Lung (tissue), 11 donors: ENCODE measurements at regions not wholly inside any gene's neighbourhood (a gene's known extent, or its start where the extent isn't known, plus 50 kb on each side); places are given as distances from the start of the nearest gene placed in this dataset.

Experiments used
- ATAC-seq: fragments of 200-7000 bp; cut with Tn5 transposase; one replicate; pipeline ENCODE4 v1.9.1; 2020; ENCODE audit warnings: moderate number of reproducible peaks; ENCODE audit not compliant: insufficient read depth, low FRiP score
- DNase-seq, 3 donors: peaks; one replicate each; pipeline ENCODE4 v3.0.0-alpha.2; 2013 to 2017
- H3K27ac ChIP-seq, 2 donors: one replicate each; pipeline ENCODE4 v1.5.1; 2013; ENCODE audit warnings: mild to moderate bottlenecking in 2 of 2, moderate library complexity in 2 of 2, control low read depth in 1 of 2, inconsistent platforms in 1 of 2, low read depth in 1 of 2, low read length in 1 of 2
- H3K27me3 ChIP-seq, 3 donors: one replicate each; pipeline ENCODE4 v1.5.1; 2013; ENCODE audit warnings: low read length in 2 of 3; ENCODE audit not compliant: control insufficient read depth in 3 of 3, insufficient read depth in 3 of 3
- H3K36me3 ChIP-seq, 4 donors: one replicate each; pipeline ENCODE4 v1.5.1; 2013; ENCODE audit warnings: low read length in 4 of 4, mild to moderate bottlenecking in 1 of 4, moderate library complexity in 1 of 4; ENCODE audit not compliant: control insufficient read depth in 4 of 4, insufficient read depth in 4 of 4
- H3K4me1 ChIP-seq, 5 donors: one replicate each; pipeline ENCODE4 v1.5.1; 2013; ENCODE audit warnings: low read length in 5 of 5, mild to moderate bottlenecking in 2 of 5, moderate library complexity in 1 of 5; ENCODE audit not compliant: control insufficient read depth in 5 of 5, insufficient read depth in 5 of 5
- H3K4me3 ChIP-seq: one replicate; pipeline ENCODE4 v1.5.1; 2013; ENCODE audit warnings: mild to moderate bottlenecking, control low read depth, moderate library complexity
- H3K9ac ChIP-seq, 2 donors: one replicate each; pipeline ENCODE4 v1.5.1; 2013; ENCODE audit warnings: low read length in 2 of 2, control low read depth in 1 of 2; ENCODE audit not compliant: insufficient read depth in 1 of 2
- H3K9me3 ChIP-seq, 4 donors: one replicate each; pipeline ENCODE4 v1.5.1; 2013; ENCODE audit warnings: low read length in 3 of 4, mild to moderate bottlenecking in 1 of 4, moderate library complexity in 1 of 4; ENCODE audit not compliant: control insufficient read depth in 4 of 4, insufficient read depth in 3 of 4
- WGBS, 2 donors: extraction: QIAGEN DNeasy Blood & Tissue Kit; methylation state at CpG; one replicate each; pipeline ENCODE4 v1.1.7; 2013; 5-methylcytosine and 5-hydroxymethylcytosine counted together
- TF ChIP-seq, protein P1 (sequence below): IDR thresholded peaks from 2 replicates; pipeline ENCODE4 v1.5.1; 2012; ENCODE audit warnings: mild to moderate bottlenecking; ENCODE audit errors: control extremely low read depth, extremely low read depth
- donor health status: control.
- donor health status: control.
- donor health status: Bipolar disorder and iron deficiency.
- donor health status: healthy.
- donor health status: DM: yes; HTN: yes; CAD: no.

GRCh38 chr15:88323976-88324740 is 67.6 kb upstream of the NTRK3 start:
- 71 to 76% methylated on average over 18 of the region's 18 CpGs for WGBS, 2 donors
- Histone ChIP-seq H3K36me3 (no peaks in the 10 kb centered on the region), H3K9ac (no peak overlapping the region), H3K9me3 (peaks cover 0 to 2% (median 0%) of the 10 kb centered on the region in 4 donors), H3K4me3 (no peak overlapping the region), H3K4me1 (peaks cover 0 to 10% (median 0%) of the 10 kb centered on the region in 5 donors), H3K27ac (no peak overlapping the region), H3K27me3 (peaks cover 0 to 2% (median 0%) of the 10 kb centered on the region in 3 donors)
- TF ChIP-seq, protein P1, sequence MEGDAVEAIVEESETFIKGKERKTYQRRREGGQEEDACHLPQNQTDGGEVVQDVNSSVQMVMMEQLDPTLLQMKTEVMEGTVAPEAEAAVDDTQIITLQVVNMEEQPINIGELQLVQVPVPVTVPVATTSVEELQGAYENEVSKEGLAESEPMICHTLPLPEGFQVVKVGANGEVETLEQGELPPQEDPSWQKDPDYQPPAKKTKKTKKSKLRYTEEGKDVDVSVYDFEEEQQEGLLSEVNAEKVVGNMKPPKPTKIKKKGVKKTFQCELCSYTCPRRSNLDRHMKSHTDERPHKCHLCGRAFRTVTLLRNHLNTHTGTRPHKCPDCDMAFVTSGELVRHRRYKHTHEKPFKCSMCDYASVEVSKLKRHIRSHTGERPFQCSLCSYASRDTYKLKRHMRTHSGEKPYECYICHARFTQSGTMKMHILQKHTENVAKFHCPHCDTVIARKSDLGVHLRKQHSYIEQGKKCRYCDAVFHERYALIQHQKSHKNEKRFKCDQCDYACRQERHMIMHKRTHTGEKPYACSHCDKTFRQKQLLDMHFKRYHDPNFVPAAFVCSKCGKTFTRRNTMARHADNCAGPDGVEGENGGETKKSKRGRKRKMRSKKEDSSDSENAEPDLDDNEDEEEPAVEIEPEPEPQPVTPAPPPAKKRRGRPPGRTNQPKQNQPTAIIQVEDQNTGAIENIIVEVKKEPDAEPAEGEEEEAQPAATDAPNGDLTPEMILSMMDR = no peak
- ATAC-seq (no peak), DNase-seq (peak; percentile 19 to 64 (median 63))

DNA sequence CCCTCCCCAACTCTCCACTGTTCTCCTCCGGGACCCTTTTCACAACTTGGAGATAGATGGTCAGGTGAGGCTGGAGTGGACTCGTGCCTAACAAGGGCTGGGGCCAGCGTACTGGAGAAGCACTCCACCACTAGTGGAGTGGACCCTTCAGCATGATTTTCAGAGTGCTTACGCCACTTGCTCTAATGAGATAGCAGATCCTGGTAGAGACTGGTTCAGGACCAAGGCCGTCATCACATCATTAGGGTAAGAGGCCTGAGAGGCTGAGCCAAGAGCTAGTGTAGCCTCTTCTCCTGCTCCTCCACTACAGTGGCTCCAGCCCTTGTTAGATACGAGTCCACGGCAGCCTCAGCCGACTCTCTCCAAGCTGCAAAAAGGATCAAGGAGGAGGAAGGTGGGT is 66.9 kb upstream of the NTRK3 start:
- ATAC-seq = no peak
- Histone ChIP-seq H3K4me3 (no peak overlapping the region), H3K27me3 (peaks cover 0 to 2% (median 0%) of the 10 kb centered on the region in 3 donors), H3K9me3 (peaks cover 0 to 2% (median 0%) of the 10 kb centered on the region in 4 donors), H3K27ac (no peak overlapping the region), H3K9ac (no peak overlapping the region), H3K36me3 (no peaks in the 10 kb centered on the region), H3K4me1 (peaks cover 0 to 10% (median 0%) of the 10 kb centered on the region in 5 donors)
- TF ChIP-seq, protein P1 = no peak
- peak in 1 of 3 donors; percentile 7 for DNase-seq
- WGBS, 2 donors = 60 to 71% methylated on average over 8 of the region's 8 CpGs

DNA sequence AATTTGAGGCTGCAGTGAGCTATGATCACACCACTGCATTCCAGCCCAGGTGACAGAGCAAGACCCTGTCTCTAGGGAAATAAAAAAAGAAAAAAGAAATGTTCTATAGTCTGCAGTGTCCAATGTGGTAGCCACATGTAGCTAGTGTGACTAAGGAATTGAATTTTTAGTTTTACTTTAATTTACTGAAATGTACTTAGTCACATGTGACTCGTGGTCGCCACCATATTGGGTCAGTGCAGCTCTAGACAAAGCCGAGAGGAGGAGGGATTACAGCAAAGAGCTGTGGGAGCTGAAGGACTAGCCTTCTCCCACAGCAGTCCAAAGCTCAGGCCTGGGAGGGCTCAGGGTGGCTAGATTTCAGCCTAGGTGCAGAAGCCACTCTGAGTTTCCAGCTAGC is 65.9 kb upstream of the NTRK3 start:
- H3K27ac ChIP-seq = no peak overlapping the region
- WGBS, 2 donors = 82 to 84% methylated on average over 3 of the region's 3 CpGs
- TF ChIP-seq, protein P1 = no peak
- no peak overlapping the region for H3K9ac ChIP-seq
- no peak overlapping the region for H3K4me3 ChIP-seq
- H3K9me3 ChIP-seq = peaks cover 0 to 2% (median 0%) of the 10 kb centered on the region in 4 donors
- peaks cover 0 to 10% (median 0%) of the 10 kb centered on the region in 5 donors for H3K4me1 ChIP-seq
- ATAC-seq (no peak), DNase-seq (no peak)
- H3K27me3 ChIP-seq = peaks cover 0 to 2% (median 0%) of the 10 kb centered on the region in 3 donors
- no peaks in the 10 kb centered on the region for H3K36me3 ChIP-seq
